CD4-positive, alpha-beta T cell (primary cell): ENCODE measurements at regions not wholly inside any gene's neighbourhood (a gene's known extent, or its start where the extent isn't known, plus 50 kb on each side); places are given as distances from the start of the nearest gene placed in this dataset.

Experiments used
- ATAC-seq: fragments of 200-7000 bp; cut with Tn5 transposase; one replicate; pipeline ENCODE4 v1.10.0; 2022; ENCODE audit warnings: mild to moderate bottlenecking; ENCODE audit not compliant: poor library complexity
- CTCF ChIA-PET: fragments of 350-600 bp; sonication (Branson Sonifier 250); formaldehyde crosslinking; loops from one replicate; lab custom pipeline; 2021; ENCODE audit warnings: antibody characterized with exemption, inconsistent platforms; lab: Charles Lee
- POLR2A ChIA-PET: fragments of 350-600 bp; sonication (Branson Sonifier 250); formaldehyde crosslinking; loops from one replicate; lab custom pipeline; 2021; ENCODE audit warnings: antibody characterized with exemption, inconsistent platforms; lab: Charles Lee
- DNase-seq, 14 experiments: peaks; one replicate each; pipeline ENCODE4 v3.0.0-alpha.2; 2013 to 2020; ENCODE audit warnings: mixed read lengths in 2 of 14
- H3K27ac ChIP-seq, 2 donors: one replicate each; pipeline versions ENCODE4 v1.5.1 to v1.7.0; 2013; ENCODE audit warnings: low read length in 2 of 2, low read depth in 1 of 2, mild to moderate bottlenecking in 1 of 2
- H3K27me3 ChIP-seq, 2 experiments: 1 replicate in 1 of 2; 2 replicates in 1 of 2; pipeline versions ENCODE4 v1.6.1 to v1.7.0; 2013; ENCODE audit warnings: low read length in 2 of 2, control low read depth in 1 of 2, mild to moderate bottlenecking in 1 of 2, moderate library complexity in 1 of 2; ENCODE audit not compliant: insufficient read depth in 2 of 2, control insufficient read depth in 1 of 2
- H3K36me3 ChIP-seq: one replicate; pipeline ENCODE4 v1.6.1; 2013; ENCODE audit warnings: low read length, control low read depth; ENCODE audit not compliant: insufficient read depth
- H3K4me1 ChIP-seq: one replicate; pipeline ENCODE4 v1.6.1; 2013; ENCODE audit warnings: low read length, control low read depth; ENCODE audit not compliant: insufficient read depth
- H3K4me3 ChIP-seq: one replicate; pipeline ENCODE4 v1.5.1; 2013; ENCODE audit warnings: mild to moderate bottlenecking, low read length, moderate library complexity
- H3K9me3 ChIP-seq, 2 experiments: 1 replicate in 1 of 2; 2 replicates in 1 of 2; pipeline versions ENCODE4 v1.6.1 to v1.7.0; 2013; ENCODE audit warnings: low read length in 2 of 2, mild to moderate bottlenecking in 2 of 2, control low read depth in 1 of 2, moderate library complexity in 1 of 2; ENCODE audit not compliant: control insufficient read depth in 1 of 2, insufficient read depth in 1 of 2
- H3K27ac Mint-ChIP-seq: one replicate; pipeline ENCODE4 v1.8.0; 2020; ENCODE audit warnings: mixed read lengths
- H3K27me3 Mint-ChIP-seq: one replicate; pipeline ENCODE4 v1.8.0; 2021; ENCODE audit warnings: mixed read lengths
- H3K36me3 Mint-ChIP-seq: one replicate; pipeline ENCODE4 v1.8.0; 2021; ENCODE audit warnings: low read depth, mixed read lengths
- H3K4me1 Mint-ChIP-seq: one replicate; pipeline ENCODE4 v1.8.0; 2021; ENCODE audit warnings: low read depth, mixed read lengths
- H3K4me3 Mint-ChIP-seq: one replicate; pipeline ENCODE4 v1.8.0; 2020; ENCODE audit warnings: mild to moderate bottlenecking, mixed read lengths
- H3K9me3 Mint-ChIP-seq: one replicate; pipeline ENCODE4 v1.8.0; 2020; ENCODE audit warnings: mixed read lengths
- intact Hi-C, 2 experiments: fragments of 100-400 bp; cut with DNase I in 1 of 2; cut with micrococcal nuclease in 1 of 2; formaldehyde crosslinking; loops; one replicate each; pipeline versions ENCODE4 v1.15.1 to v1.9.0; 2023 to 2025; cut with DNase I, micrococcal nuclease
- TF ChIP-seq, protein P1 (sequence below): fragments of 200-600 bp; IDR thresholded peaks from one replicate; pipeline ENCODE4 v1.8.0; 2022; ENCODE audit warnings: antibody characterized with exemption, mild to moderate bottlenecking

DNA sequence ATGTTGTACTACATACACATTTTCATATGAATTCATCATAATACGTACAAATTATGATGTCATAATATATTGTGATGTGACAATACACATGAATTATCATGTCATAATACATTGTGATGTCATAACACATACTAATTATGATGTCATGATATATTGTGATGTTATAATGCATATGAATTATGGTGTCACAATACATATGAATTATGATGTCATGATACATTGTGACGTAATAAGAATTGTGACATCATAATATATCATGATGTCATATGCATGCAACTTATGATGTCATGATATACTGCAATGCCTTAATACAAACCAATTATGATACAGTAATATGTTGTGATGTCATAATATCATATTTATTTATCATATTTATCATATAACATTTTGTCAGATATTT is 2074.3 kb downstream of the TP53TG3F start:
- no peak overlapping the region for H3K4me3 ChIP-seq
- Mint-ChIP-seq H3K27ac (no peak overlapping the region), H3K27me3 (no peaks in the 10 kb centered on the region), H3K4me1 (no peaks in the 10 kb centered on the region), H3K36me3 (no peaks in the 10 kb centered on the region), H3K4me3 (no peak overlapping the region), H3K9me3 (peaks cover 15% of the 10 kb centered on the region)
- intact Hi-C loops = no loop called here
- H3K27ac ChIP-seq = no peak overlapping the region
- ChIA-PET CTCF (no interaction called here), POLR2A (no interaction called here)
- DNase-seq = no peak
- no peaks in the 10 kb centered on the region for H3K36me3 ChIP-seq
- TF ChIP-seq, protein P1, sequence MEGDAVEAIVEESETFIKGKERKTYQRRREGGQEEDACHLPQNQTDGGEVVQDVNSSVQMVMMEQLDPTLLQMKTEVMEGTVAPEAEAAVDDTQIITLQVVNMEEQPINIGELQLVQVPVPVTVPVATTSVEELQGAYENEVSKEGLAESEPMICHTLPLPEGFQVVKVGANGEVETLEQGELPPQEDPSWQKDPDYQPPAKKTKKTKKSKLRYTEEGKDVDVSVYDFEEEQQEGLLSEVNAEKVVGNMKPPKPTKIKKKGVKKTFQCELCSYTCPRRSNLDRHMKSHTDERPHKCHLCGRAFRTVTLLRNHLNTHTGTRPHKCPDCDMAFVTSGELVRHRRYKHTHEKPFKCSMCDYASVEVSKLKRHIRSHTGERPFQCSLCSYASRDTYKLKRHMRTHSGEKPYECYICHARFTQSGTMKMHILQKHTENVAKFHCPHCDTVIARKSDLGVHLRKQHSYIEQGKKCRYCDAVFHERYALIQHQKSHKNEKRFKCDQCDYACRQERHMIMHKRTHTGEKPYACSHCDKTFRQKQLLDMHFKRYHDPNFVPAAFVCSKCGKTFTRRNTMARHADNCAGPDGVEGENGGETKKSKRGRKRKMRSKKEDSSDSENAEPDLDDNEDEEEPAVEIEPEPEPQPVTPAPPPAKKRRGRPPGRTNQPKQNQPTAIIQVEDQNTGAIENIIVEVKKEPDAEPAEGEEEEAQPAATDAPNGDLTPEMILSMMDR = no peak
- no peak for ATAC-seq
- peaks cover 9 to 27% of the 10 kb centered on the region in 2 experiments for H3K9me3 ChIP-seq
- H3K27me3 ChIP-seq = no peaks in the 10 kb centered on the region
- no peaks in the 10 kb centered on the region for H3K4me1 ChIP-seq

DNA sequence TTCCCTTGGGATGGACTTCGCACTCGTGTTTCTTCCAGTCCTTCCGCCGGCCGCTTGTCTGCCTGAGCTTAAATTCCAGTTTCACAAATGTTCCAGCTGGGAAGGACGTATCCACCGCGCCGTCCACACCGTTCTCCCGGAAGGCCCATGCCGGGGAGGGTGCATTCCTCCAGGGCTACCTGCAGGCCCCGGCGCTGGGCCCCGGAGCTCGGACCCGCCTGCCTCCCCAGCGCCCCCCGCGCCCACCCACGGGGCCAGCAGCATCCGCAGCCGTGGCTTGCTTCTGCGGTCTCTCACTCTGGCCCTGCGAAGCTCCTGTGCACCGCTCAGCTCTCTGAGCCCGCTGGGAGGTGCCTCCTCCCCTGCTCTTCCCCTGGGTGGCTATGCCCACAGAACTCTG is 2084.1 kb downstream of the TP53TG3F start:
- no peak for ATAC-seq
- no peak overlapping the region for H3K4me3 ChIP-seq
- Mint-ChIP-seq H3K4me1 (no peaks in the 10 kb centered on the region), H3K9me3 (peaks cover 18% of the 10 kb centered on the region), H3K4me3 (no peak overlapping the region), H3K27me3 (no peaks in the 10 kb centered on the region), H3K36me3 (no peaks in the 10 kb centered on the region), H3K27ac (no peak overlapping the region)
- no peak overlapping the region for H3K27ac ChIP-seq
- H3K4me1 ChIP-seq = no peaks in the 10 kb centered on the region
- intact Hi-C loops = no loop called here
- H3K9me3 ChIP-seq = peaks cover 5 to 28% of the 10 kb centered on the region in 2 experiments
- TF ChIP-seq, protein P1 = no peak
- H3K27me3 ChIP-seq = no peaks in the 10 kb centered on the region
- no peak for DNase-seq
- no peaks in the 10 kb centered on the region for H3K36me3 ChIP-seq
- POLR2A ChIA-PET = no interaction called here
- CTCF ChIA-PET = no interaction called here

DNA sequence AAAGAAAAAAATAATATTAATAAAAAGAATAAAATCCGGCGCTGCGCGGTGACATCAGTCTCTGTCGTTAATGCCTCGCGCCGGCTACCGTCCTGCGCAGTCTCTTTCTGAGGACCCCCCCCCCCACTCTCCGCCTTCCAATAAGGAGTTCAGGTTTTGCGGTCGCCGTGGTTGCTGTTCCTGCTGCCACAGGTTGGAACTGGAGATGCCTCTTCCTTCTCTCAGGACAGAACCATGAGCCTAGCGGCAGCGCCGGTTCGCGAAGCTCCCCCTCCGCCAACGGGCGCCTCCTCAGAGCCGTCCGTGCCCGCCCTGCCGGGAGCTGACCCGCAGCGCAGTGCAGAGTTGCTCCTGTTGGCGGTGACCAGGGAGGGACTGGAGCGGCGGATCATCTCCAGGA is 2093.4 kb downstream of the TP53TG3F start:
- Histone ChIP-seq H3K27me3 (no peaks in the 10 kb centered on the region), H3K27ac (no peak overlapping the region), H3K9me3 (peaks cover 0 to 14% of the 10 kb centered on the region in 2 experiments), H3K36me3 (no peaks in the 10 kb centered on the region), H3K4me1 (no peaks in the 10 kb centered on the region), H3K4me3 (no peak overlapping the region)
- Mint-ChIP-seq H3K27ac (no peak overlapping the region), H3K9me3 (peaks cover 26% of the 10 kb centered on the region), H3K4me3 (no peak overlapping the region), H3K4me1 (no peaks in the 10 kb centered on the region), H3K27me3 (no peaks in the 10 kb centered on the region), H3K36me3 (peaks cover 5% of the 10 kb centered on the region)
- intact Hi-C loops = no loop called here
- ChIA-PET POLR2A (no interaction called here), CTCF (no interaction called here)
- ATAC-seq (no peak), DNase-seq (no peak)
- TF ChIP-seq, protein P1 = no peak
